B cell (primary cell): ENCODE measurements at regions not wholly inside any gene's neighbourhood (a gene's known extent, or its start where the extent isn't known, plus 50 kb on each side); places are given as distances from the start of the nearest gene placed in this dataset.

ENCODE experiments used
- ATAC-seq: fragments of 200-7000 bp; cut with Tn5 transposase; one replicate; pipeline ENCODE4 v1.10.0; 2021; ENCODE audit warnings: low read depth, mild to moderate bottlenecking, moderate number of reproducible peaks, moderate library complexity
- CTCF ChIA-PET: fragments of 350-600 bp; sonication (Branson Sonifier 250); formaldehyde crosslinking; loops from one replicate; lab custom pipeline; 2021; ENCODE audit warnings: antibody characterized with exemption, inconsistent platforms; lab: Charles Lee
- POLR2A ChIA-PET: fragments of 350-600 bp; sonication (Branson Sonifier 250); formaldehyde crosslinking; loops from one replicate; lab custom pipeline; 2021; ENCODE audit warnings: antibody characterized with exemption; lab: Charles Lee
- DNase-seq: peaks from one replicate; pipeline ENCODE4 v3.0.0; 2013
- H2AFZ ChIP-seq: 2 replicates; pipeline ENCODE4 v1.6.1; 2012; ENCODE audit warnings: mild to moderate bottlenecking, low read depth, low read length; ENCODE audit not compliant: insufficient read depth, poor library complexity, severe bottlenecking
- H3K27ac ChIP-seq, 2 donors: 1 replicate in 1 of 2; 2 replicates in 1 of 2; pipeline ENCODE4 v1.5.1; 2012 to 2013; ENCODE audit warnings: low read length in 2 of 2, mild to moderate bottlenecking in 2 of 2, moderate library complexity in 1 of 2
- H3K27me3 ChIP-seq, 4 experiments: fragments of 200-600 bp in 1 of 4; sonication (generic) in 1 of 4; replicated peaks in 1 of 4; 1 replicate in 2 of 4; 2 replicates in 2 of 4; pipeline versions ENCODE4 v1.6.1 to v1.7.0; 2013 to 2016; ENCODE audit warnings: low read length in 3 of 4, mild to moderate bottlenecking in 2 of 4, mixed read lengths in 1 of 4, moderate library complexity in 1 of 4; ENCODE audit not compliant: insufficient read depth in 4 of 4, control insufficient read depth in 3 of 4; ENCODE audit errors: control extremely low read depth in 1 of 4
- H3K36me3 ChIP-seq, 2 experiments: replicated peaks in 1 of 2; 1 replicate in 1 of 2; 2 replicates in 1 of 2; pipeline versions ENCODE4 v1.6.1 to v1.7.1; 2013; ENCODE audit warnings: low read length in 1 of 2; ENCODE audit not compliant: insufficient read depth in 2 of 2, control insufficient read depth in 1 of 2; ENCODE audit errors: control extremely low read depth in 1 of 2, extremely low read depth in 1 of 2
- H3K4me1 ChIP-seq, 2 donors: fragments of 200-600 bp in 1 of 2; sonication (generic) in 1 of 2; 1 replicate in 1 of 2; 2 replicates in 1 of 2; pipeline versions ENCODE4 v1.5.1 to v1.6.1; 2013 to 2017; ENCODE audit warnings: low read length in 2 of 2; ENCODE audit not compliant: control insufficient read depth in 2 of 2, insufficient read depth in 2 of 2
- H3K4me2 ChIP-seq: replicated peaks from 2 replicates; pipeline ENCODE3; 2012; ENCODE audit warnings: mild to moderate bottlenecking, low read depth, low read length; ENCODE audit not compliant: poor library complexity, severe bottlenecking
- H3K4me3 ChIP-seq, 5 experiments: fragments of 200-600 bp in 1 of 5; sonication (generic) in 1 of 5; 1 replicate in 3 of 5; 2 replicates in 2 of 5; pipeline versions ENCODE4 v1.5.1 to v1.7.0; 2011 to 2016; ENCODE audit warnings: low read length in 4 of 5, mild to moderate bottlenecking in 4 of 5, low read depth in 2 of 5, control low read depth in 1 of 5, moderate library complexity in 1 of 5; ENCODE audit not compliant: insufficient read depth in 1 of 5; ENCODE audit errors: control extremely low read depth in 1 of 5, extremely low read depth in 1 of 5
- H3K79me2 ChIP-seq: fragments of 200-600 bp; sonication (generic); one replicate; pipeline ENCODE4 v1.6.0; 2016; ENCODE audit warnings: low read length; ENCODE audit not compliant: control insufficient read depth, insufficient read depth
- H3K9ac ChIP-seq: fragments of 200-600 bp; sonication (generic); 2 replicates; pipeline ENCODE4 v1.6.1; 2017; ENCODE audit warnings: mild to moderate bottlenecking, low read length, moderate library complexity
- H3K9me3 ChIP-seq, 3 donors: one replicate each; pipeline versions ENCODE4 v1.6.1 to v1.7.1; 2013; ENCODE audit warnings: low read length in 2 of 3; ENCODE audit not compliant: control insufficient read depth in 2 of 3, insufficient read depth in 1 of 3; ENCODE audit errors: control extremely low read depth in 1 of 3
- H4K20me1 ChIP-seq: 2 replicates; pipeline ENCODE4 v1.6.0; 2012; ENCODE audit warnings: mild to moderate bottlenecking, low read length; ENCODE audit not compliant: insufficient read depth, control insufficient read depth, poor library complexity, severe bottlenecking
- H3K27ac Mint-ChIP-seq: one replicate; pipeline ENCODE4 v1.8.0; 2021; ENCODE audit warnings: mixed read lengths
- H3K27me3 Mint-ChIP-seq: one replicate; pipeline ENCODE4 v1.8.0; 2021; ENCODE audit warnings: mixed read lengths
- H3K4me1 Mint-ChIP-seq: one replicate; pipeline ENCODE4 v1.8.0; 2021; ENCODE audit warnings: mixed read lengths
- H3K4me3 Mint-ChIP-seq: one replicate; pipeline ENCODE4 v1.8.0; 2021; ENCODE audit warnings: mixed read lengths
- H3K9me3 Mint-ChIP-seq: one replicate; pipeline ENCODE4 v1.8.0; 2022; ENCODE audit warnings: mixed read lengths; ENCODE audit not compliant: insufficient read depth
- CTCF ChIP-seq: fragments of 200-600 bp; IDR thresholded peaks from one replicate; pipeline ENCODE4 v1.8.0; 2022; ENCODE audit warnings: antibody characterized with exemption, mild to moderate bottlenecking
- EZH2 ChIP-seq: IDR thresholded peaks from 2 replicates; pipeline ENCODE4 v1.6.1; 2012; ENCODE audit warnings: borderline replicate concordance, low read depth, mild to moderate bottlenecking, moderate library complexity, low read length; ENCODE audit not compliant: insufficient read depth, poor library complexity, severe bottlenecking
- WGBS: methylation state at CpG from one replicate; pipeline ENCODE4 v1.1.5; 2013; ENCODE audit warnings: missing lambda C conversion rate; ENCODE audit not compliant: insufficient coverage; 5-methylcytosine and 5-hydroxymethylcytosine counted together
- intact Hi-C: fragments of 100-400 bp; cut with micrococcal nuclease; formaldehyde crosslinking; loops from one replicate; pipeline ENCODE4 v1.10.0; 2022

GRCh38 chr2:175500255-175500654 is 318.7 kb upstream of the ATP5MC3 start:
- no peak overlapping the region for H3K4me2 ChIP-seq
- H3K9me3 ChIP-seq, result peaks cover 0 to 12% (median 3%) of the 10 kb centered on the region in 3 donors
- Mint-ChIP-seq H3K9me3 (peaks cover 12% of the 10 kb centered on the region), H3K27ac (no peak overlapping the region), H3K4me3 (no peak overlapping the region), H3K27me3 (no peaks in the 10 kb centered on the region), H3K4me1 (no peaks in the 10 kb centered on the region)
- CTCF ChIA-PET, result no interaction called here
- H3K79me2 ChIP-seq, result no peaks in the 10 kb centered on the region
- H3K27me3 ChIP-seq, result no peaks in the 10 kb centered on the region
- H3K4me1 ChIP-seq, result no peaks in the 10 kb centered on the region
- intact Hi-C loops, result no loop called here
- POLR2A ChIA-PET, result no interaction called here
- no peak overlapping the region for H3K9ac ChIP-seq
- no peaks in the 10 kb centered on the region for H3K36me3 ChIP-seq
- H3K4me3 ChIP-seq, result no peak overlapping the region
- ATAC-seq (no peak), DNase-seq (no peak)
- TF ChIP-seq CTCF (no peak), EZH2 (no peak)
- no peak overlapping the region for H2AFZ ChIP-seq
- H4K20me1 ChIP-seq, result no peaks in the 10 kb centered on the region
- H3K27ac ChIP-seq, result no peak overlapping the region

- Histone ChIP-seq H3K4me1 (no peaks in the 10 kb centered on the region), H3K27me3 (no peaks in the 10 kb centered on the region), H3K4me3 (no peak overlapping the region), H3K9me3 (peaks cover 0 to 5% (median 0%) of the 10 kb centered on the region in 3 donors), H3K27ac (no peak overlapping the region), H3K4me2 (no peak overlapping the region), H2AFZ (no peak overlapping the region), H3K79me2 (no peaks in the 10 kb centered on the region), H3K9ac (no peak overlapping the region), H4K20me1 (no peaks in the 10 kb centered on the region), H3K36me3 (no peaks in the 10 kb centered on the region)
- intact Hi-C loops, result no loop called here
- CTCF ChIA-PET, result no interaction called here
- POLR2A ChIA-PET, result no interaction called here
- WGBS, result 74% methylated on average over 4 of the region's 4 CpGs
- no peak for ATAC-seq
- Mint-ChIP-seq H3K9me3 (peaks cover 5% of the 10 kb centered on the region), H3K27me3 (no peaks in the 10 kb centered on the region), H3K4me1 (no peaks in the 10 kb centered on the region), H3K4me3 (no peak overlapping the region), H3K27ac (no peak overlapping the region)
- no peak for DNase-seq
- TF ChIP-seq CTCF (no peak), EZH2 (no peak)
These were observed 308.9 kb upstream of the ATP5MC3 start for GRCh38 chr2:175490360-175490791.
